Endothelial cell of umbilical vein (primary cell): ENCODE measurements at regions not wholly inside any gene's neighbourhood (a gene's known extent, or its start where the extent isn't known, plus 50 kb on each side); places are given as distances from the start of the nearest gene placed in this dataset.

ENCODE experiments used
- BruUV-seq: library from RNA; stranded (reverse); fragments of 400-500 nt; replicated peaks from 2 replicates; lab custom pipeline; 2021; lab: Mats Ljungman, UMichigan
- CTCF ChIA-PET: fragments of 300-600, 350-600 bp; sonication (Branson Sonifier 250); formaldehyde crosslinking; loops from one replicate; lab custom pipeline; 2021; ENCODE audit warnings: antibody characterized with exemption, inconsistent platforms; lab: Charles Lee
- POLR2A ChIA-PET: fragments of 300-600, 350-600 bp; sonication (Branson Sonifier 250); formaldehyde crosslinking; loops from one replicate; lab custom pipeline; 2021; ENCODE audit warnings: antibody characterized with exemption, inconsistent platforms; lab: Charles Lee
- DNase-seq: peaks from one replicate; pipeline ENCODE4 v3.0.0-alpha.2; 2011; ENCODE audit warnings: low read depth, low spot score
- FAIRE-seq: peaks from 2 replicates; lab custom pipeline; 2011; peaks lifted over from hg19 to GRCh38; lab: Jason Lieb, UNC
- H2AFZ ChIP-seq: 2 replicates; pipeline ENCODE4 v1.6.0; 2012; ENCODE audit warnings: low read depth, low read length, control low read depth, inconsistent platforms
- H3K27ac ChIP-seq: 2 replicates; pipeline ENCODE4 v1.5.1; 2011; ENCODE audit warnings: low read depth, mild to moderate bottlenecking, control low read depth, low read length, moderate library complexity; ENCODE audit not compliant: insufficient read depth
- H3K27me3 ChIP-seq, 2 experiments: 2 replicates each; pipeline versions ENCODE4 v1.6.0 to v1.6.1; 2011; ENCODE audit warnings: low read length in 2 of 2, mixed read lengths in 1 of 2; ENCODE audit not compliant: control insufficient read depth in 2 of 2, insufficient read depth in 2 of 2
- H3K36me3 ChIP-seq, 2 experiments: 2 replicates in 1 of 2; 3 replicates in 1 of 2; pipeline ENCODE4 v1.5.1; 2011; ENCODE audit warnings: low read length in 2 of 2, mild to moderate bottlenecking in 1 of 2, moderate library complexity in 1 of 2; ENCODE audit not compliant: control insufficient read depth in 2 of 2, insufficient read depth in 2 of 2; ENCODE audit errors: extremely low read depth in 1 of 2
- H3K4me1 ChIP-seq: 3 replicates; pipeline ENCODE4 v1.5.1; 2011; ENCODE audit warnings: mild to moderate bottlenecking, low read length; ENCODE audit not compliant: control insufficient read depth, insufficient read depth; ENCODE audit errors: extremely low read depth
- H3K4me2 ChIP-seq: 2 replicates; pipeline ENCODE4 v1.6.1; 2011; ENCODE audit warnings: low read length, control low read depth, mixed read lengths; ENCODE audit not compliant: insufficient read depth
- H3K4me3 ChIP-seq, 3 experiments: fragments of 200-600 bp in 1 of 3; sonication (generic), shearing (Covaris generic) in 1 of 3; replicated peaks in 1 of 3; 2 replicates each; pipeline ENCODE4 v1.5.1; 2011 to 2016; ENCODE audit warnings: control low read depth in 3 of 3, low read length in 3 of 3, mild to moderate bottlenecking in 2 of 3, inconsistent platforms in 1 of 3, low read depth in 1 of 3, moderate library complexity in 1 of 3; ENCODE audit not compliant: insufficient read depth in 1 of 3
- H3K79me2 ChIP-seq: 2 replicates; pipeline ENCODE4 v1.6.0; 2012; ENCODE audit warnings: low read length, inconsistent platforms; ENCODE audit not compliant: control insufficient read depth, insufficient read depth
- H3K9ac ChIP-seq: replicated peaks from 2 replicates; pipeline ENCODE3; 2011; ENCODE audit warnings: low read length, control low read depth; ENCODE audit not compliant: insufficient read depth; ENCODE audit errors: extremely low read depth
- H3K9me1 ChIP-seq: replicated peaks from 3 replicates; pipeline ENCODE4 v1.6.0; 2011; ENCODE audit warnings: mild to moderate bottlenecking, low read length; ENCODE audit not compliant: control insufficient read depth, insufficient read depth; ENCODE audit errors: extremely low read depth
- H3K9me3 ChIP-seq: replicated peaks from 2 replicates; pipeline ENCODE4 v1.5.1; 2012; ENCODE audit warnings: low read length, inconsistent platforms; ENCODE audit not compliant: control insufficient read depth, insufficient read depth
- H4K20me1 ChIP-seq: replicated peaks from 2 replicates; pipeline ENCODE3; 2011; ENCODE audit warnings: mild to moderate bottlenecking, low read length; ENCODE audit not compliant: control insufficient read depth, insufficient read depth; ENCODE audit errors: extremely low read depth
- CTCF ChIP-seq, 2 donors: IDR thresholded peaks; 1 replicate in 1 of 2; 2 replicates in 1 of 2; pipeline ENCODE4 v1.5.1; 2011; ENCODE audit warnings: low read length in 2 of 2, mild to moderate bottlenecking in 2 of 2, moderate library complexity in 2 of 2, control low read depth in 1 of 2, inconsistent platforms in 1 of 2, low read depth in 1 of 2; ENCODE audit not compliant: insufficient read depth in 1 of 2; ENCODE audit errors: extremely low read depth in 1 of 2
- MAX ChIP-seq: IDR thresholded peaks from 2 replicates; pipeline ENCODE4 v1.6.1; 2011; ENCODE audit not compliant: insufficient read depth, insufficient read length
- MYC ChIP-seq: IDR thresholded peaks from one replicate; pipeline ENCODE4 v1.6.1; 2011; ENCODE audit warnings: mild to moderate bottlenecking, low read depth, low read length
- POLR2A ChIP-seq: IDR thresholded peaks from 2 replicates; pipeline ENCODE4 v1.6.1; 2012; ENCODE audit warnings: low read depth, mild to moderate bottlenecking, control low read depth, low read length
- dilution Hi-C: fragments of 300-500 bp; cut with MboI; formaldehyde crosslinking; loops from one replicate; pipeline ENCODE4 v1.15.0; 2019; ENCODE audit warnings: low sequenced_read_pairs; ENCODE audit not compliant: extremely low pct_ligation_motif_present
- intact Hi-C: fragments of 100-400 bp; cut with micrococcal nuclease; formaldehyde crosslinking; loops from one replicate; pipeline ENCODE4 v1.10.0; 2022

- H3K9ac ChIP-seq: no peak overlapping the region
- no peaks in the 10 kb centered on the region for H3K9me3 ChIP-seq
- ChIA-PET POLR2A (no interaction called here), CTCF (no interaction called here)
- H3K79me2 ChIP-seq: no peaks in the 10 kb centered on the region
- no peak overlapping the region for H3K27ac ChIP-seq
- H3K4me3 ChIP-seq: no peak overlapping the region
- no peak overlapping the region for H3K4me2 ChIP-seq
- no peaks in the 10 kb centered on the region for H3K9me1 ChIP-seq
- no peaks in the 10 kb centered on the region for H3K27me3 ChIP-seq
- H2AFZ ChIP-seq: no peak overlapping the region
- DNase-seq (no peak), FAIRE-seq (no peak)
- no TSS peak for BruUV-seq
- no peaks in the 10 kb centered on the region for H3K36me3 ChIP-seq
- intact Hi-C loops: no loop called here
- dilution Hi-C loops: no loop called here
- H3K4me1 ChIP-seq: no peaks in the 10 kb centered on the region
- no peaks in the 10 kb centered on the region for H4K20me1 ChIP-seq
- TF ChIP-seq MAX: no peak
- no peak for TF ChIP-seq CTCF (IDR thresholded peaks at IDR 0.05; ENCODE audit: extremely low read depth in 1 of 2, insufficient read depth in 1 of 2, low read depth in 1 of 2, low read length in 2 of 2)
Measured at GRCh38 chr7:159323359-159323758, 178.7 kb upstream of the VIPR2 start.

- BruUV-seq: no TSS peak
- Histone ChIP-seq H3K9ac (no peak overlapping the region), H4K20me1 (no peaks in the 10 kb centered on the region), H3K4me2 (no peak overlapping the region), H3K9me3 (no peaks in the 10 kb centered on the region), H3K9me1 (no peaks in the 10 kb centered on the region), H3K79me2 (no peaks in the 10 kb centered on the region), H3K27ac (no peak overlapping the region), H3K4me1 (no peaks in the 10 kb centered on the region), H3K27me3 (no peaks in the 10 kb centered on the region), H2AFZ (no peak overlapping the region), H3K36me3 (no peaks in the 10 kb centered on the region), H3K4me3 (no peak overlapping the region)
- dilution Hi-C loops: no loop called here
- DNase-seq (no peak), FAIRE-seq (no peak)
- TF ChIP-seq POLR2A (no peak), CTCF (IDR thresholded peaks at IDR 0.05; ENCODE audit: extremely low read depth in 1 of 2, insufficient read depth in 1 of 2, low read depth in 1 of 2, low read length in 2 of 2) (no peak), MYC (no peak)
- intact Hi-C loops: no loop called here
- POLR2A ChIA-PET: no interaction called here
- CTCF ChIA-PET: no interaction called here
Measured at GRCh38 chr7:159321278-159321677, 176.6 kb upstream of the VIPR2 start.
